Body of pancreas (tissue), 4 donors: ENCODE measurements at regions not wholly inside any gene's neighbourhood (a gene's known extent, or its start where the extent isn't known, plus 50 kb on each side); places are given as distances from the start of the nearest gene placed in this dataset.

ENCODE experiments used
- CTCF ChIP-seq, 7 experiments: fragments of 450-650 bp in 4 of 7; fragments of 200-600 bp in 3 of 7; sonication (generic) in 3 of 7; IDR thresholded peaks; one replicate each; pipeline ENCODE4 v1.5.1; 2016 to 2019; ENCODE audit warnings: antibody characterized with exemption in 7 of 7
- POLR2A ChIP-seq, 3 donors: fragments of 450-650 bp; IDR thresholded peaks; one replicate each; pipeline ENCODE4 v1.6.1; 2016; ENCODE audit warnings: antibody characterized with exemption in 3 of 3, mild to moderate bottlenecking in 2 of 3

GRCh38 chr18:56532176-56532840 is 106.1 kb downstream of the TXNL1 start:
- TF ChIP-seq POLR2A (IDR thresholded peaks at IDR 0.05), result no peak
- no peak for TF ChIP-seq CTCF (IDR thresholded peaks at IDR 0.05)
